ENCODE measurements at regions not wholly inside any gene's neighbourhood (a gene's known extent, or its start where the extent isn't known, plus 50 kb on each side); places are given as distances from the start of the nearest gene placed in this dataset.

DNA sequence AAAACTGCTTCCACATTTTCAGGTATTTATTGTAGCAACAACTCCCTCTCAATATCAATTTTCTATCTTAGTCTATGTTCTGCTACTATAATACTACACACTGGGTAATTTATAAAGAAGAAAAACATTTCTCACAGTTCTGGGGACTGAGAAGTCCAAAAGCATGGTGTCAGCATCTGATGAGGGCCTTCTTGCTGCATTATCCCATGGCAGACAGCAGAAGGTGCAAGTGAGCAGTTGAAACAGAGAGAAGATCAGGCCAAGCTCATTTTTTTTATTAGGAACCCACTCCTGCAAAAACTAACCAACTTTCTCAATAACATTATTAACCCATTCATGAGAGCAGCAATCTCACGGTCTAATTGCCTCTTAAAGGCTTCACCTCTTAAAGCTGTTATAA, 376.0 kb downstream of the RAB28 start:
- TF ChIP-seq, protein P1, sequence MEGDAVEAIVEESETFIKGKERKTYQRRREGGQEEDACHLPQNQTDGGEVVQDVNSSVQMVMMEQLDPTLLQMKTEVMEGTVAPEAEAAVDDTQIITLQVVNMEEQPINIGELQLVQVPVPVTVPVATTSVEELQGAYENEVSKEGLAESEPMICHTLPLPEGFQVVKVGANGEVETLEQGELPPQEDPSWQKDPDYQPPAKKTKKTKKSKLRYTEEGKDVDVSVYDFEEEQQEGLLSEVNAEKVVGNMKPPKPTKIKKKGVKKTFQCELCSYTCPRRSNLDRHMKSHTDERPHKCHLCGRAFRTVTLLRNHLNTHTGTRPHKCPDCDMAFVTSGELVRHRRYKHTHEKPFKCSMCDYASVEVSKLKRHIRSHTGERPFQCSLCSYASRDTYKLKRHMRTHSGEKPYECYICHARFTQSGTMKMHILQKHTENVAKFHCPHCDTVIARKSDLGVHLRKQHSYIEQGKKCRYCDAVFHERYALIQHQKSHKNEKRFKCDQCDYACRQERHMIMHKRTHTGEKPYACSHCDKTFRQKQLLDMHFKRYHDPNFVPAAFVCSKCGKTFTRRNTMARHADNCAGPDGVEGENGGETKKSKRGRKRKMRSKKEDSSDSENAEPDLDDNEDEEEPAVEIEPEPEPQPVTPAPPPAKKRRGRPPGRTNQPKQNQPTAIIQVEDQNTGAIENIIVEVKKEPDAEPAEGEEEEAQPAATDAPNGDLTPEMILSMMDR (IDR thresholded peaks at IDR 0.05): no peak
- no peak for TF ChIP-seq POLR2A (IDR thresholded peaks at IDR 0.05)
